CD8-positive, alpha-beta memory T cell (primary cell): ENCODE measurements at regions not wholly inside any gene's neighbourhood (a gene's known extent, or its start where the extent isn't known, plus 50 kb on each side); places are given as distances from the start of the nearest gene placed in this dataset.

Experiments used
- CTCF ChIA-PET: fragments of 350-600 bp; sonication (Branson Sonifier 250); formaldehyde crosslinking; loops from one replicate; lab custom pipeline; 2021; ENCODE audit warnings: antibody characterized with exemption; lab: Charles Lee
- POLR2A ChIA-PET: fragments of 350-600 bp; sonication (Branson Sonifier 250); formaldehyde crosslinking; loops from one replicate; lab custom pipeline; 2021; ENCODE audit warnings: antibody characterized with exemption; lab: Charles Lee
- DNase-seq, 5 donors: peaks; one replicate each; pipeline versions ENCODE4 v3.0.0 to v3.0.0-alpha.2; 2020 to 2022; ENCODE audit warnings: mixed read lengths in 1 of 5
- H3K27ac ChIP-seq: one replicate; pipeline ENCODE4 v1.7.0; 2013; ENCODE audit warnings: low read depth, mild to moderate bottlenecking, low read length, moderate library complexity
- H3K27me3 ChIP-seq: 2 replicates; pipeline ENCODE4 v1.7.0; 2013; ENCODE audit warnings: low read length, mild to moderate bottlenecking; ENCODE audit not compliant: insufficient read depth, poor library complexity, severe bottlenecking
- H3K36me3 ChIP-seq: 2 replicates; pipeline ENCODE4 v1.7.0; 2013; ENCODE audit warnings: mild to moderate bottlenecking, low read length, moderate library complexity; ENCODE audit not compliant: insufficient read depth
- H3K4me1 ChIP-seq: 2 replicates; pipeline ENCODE4 v1.7.0; 2013; ENCODE audit warnings: mild to moderate bottlenecking, low read length, moderate library complexity; ENCODE audit not compliant: insufficient read depth
- H3K4me3 ChIP-seq: 2 replicates; pipeline ENCODE4 v1.7.0; 2013; ENCODE audit warnings: mild to moderate bottlenecking, low read length
- H3K9me3 ChIP-seq: 2 replicates; pipeline ENCODE4 v1.7.0; 2013; ENCODE audit warnings: mild to moderate bottlenecking, low read length
- H3K27ac Mint-ChIP-seq, 8 donors: one replicate each; pipeline ENCODE4 v1.8.0; 2020 to 2021; ENCODE audit warnings: mixed read lengths in 8 of 8, mild to moderate bottlenecking in 6 of 8, inconsistent platforms in 3 of 8, moderate library complexity in 3 of 8
- H3K27me3 Mint-ChIP-seq, 2 donors: one replicate each; pipeline ENCODE4 v1.8.0; 2020 to 2021; ENCODE audit warnings: mixed read lengths in 2 of 2, mild to moderate bottlenecking in 1 of 2, moderate library complexity in 1 of 2
- H3K36me3 Mint-ChIP-seq, 3 donors: one replicate each; pipeline ENCODE4 v1.8.0; 2020 to 2021; ENCODE audit warnings: mixed read lengths in 3 of 3, inconsistent platforms in 1 of 3, mild to moderate bottlenecking in 1 of 3
- H3K4me1 Mint-ChIP-seq, 3 donors: one replicate each; pipeline ENCODE4 v1.8.0; 2020 to 2021; ENCODE audit warnings: mixed read lengths in 3 of 3, inconsistent platforms in 1 of 3, mild to moderate bottlenecking in 1 of 3
- H3K4me3 Mint-ChIP-seq, 7 donors: one replicate each; pipeline ENCODE4 v1.8.0; 2020 to 2021; ENCODE audit warnings: mixed read lengths in 7 of 7, mild to moderate bottlenecking in 6 of 7, moderate library complexity in 4 of 7, inconsistent platforms in 2 of 7
- H3K9me3 Mint-ChIP-seq, 5 donors: one replicate each; pipeline ENCODE4 v1.8.0; 2020 to 2022; ENCODE audit warnings: mixed read lengths in 5 of 5, mild to moderate bottlenecking in 3 of 5, moderate library complexity in 2 of 5, inconsistent platforms in 1 of 5

DNA sequence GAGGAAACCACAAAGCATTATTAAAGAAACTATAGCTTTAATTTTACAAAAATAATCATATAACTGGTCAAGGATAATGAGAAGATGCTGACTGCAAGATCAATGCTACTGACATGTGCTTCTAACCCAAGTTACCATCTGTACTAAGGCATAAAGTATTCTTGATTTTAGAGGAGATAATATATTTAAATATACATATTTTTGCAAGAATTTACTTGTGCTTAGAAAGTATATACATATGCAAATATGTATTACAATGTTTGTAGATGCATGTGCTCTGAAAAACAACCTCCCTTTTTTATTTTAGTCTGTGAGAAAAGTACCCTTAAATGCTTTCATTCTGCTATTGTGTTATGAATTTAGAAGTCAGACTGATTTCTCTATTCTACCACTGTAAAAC, 740.7 kb upstream of the SLIT2 start:
- no peaks in the 10 kb centered on the region for H3K27me3 ChIP-seq
- peaks cover 1 to 22% (median 5%) of the 10 kb centered on the region in 5 donors for H3K9me3 Mint-ChIP-seq
- H3K4me1 ChIP-seq: no peaks in the 10 kb centered on the region
- H3K4me3 ChIP-seq: no peak overlapping the region
- H3K27ac ChIP-seq: no peak overlapping the region
- H3K27me3 Mint-ChIP-seq: no peaks in the 10 kb centered on the region
- H3K27ac Mint-ChIP-seq: no peak overlapping the region
- H3K9me3 ChIP-seq: no peaks in the 10 kb centered on the region
- H3K4me1 Mint-ChIP-seq: no peaks in the 10 kb centered on the region
- H3K36me3 ChIP-seq: no peaks in the 10 kb centered on the region
- no peak overlapping the region for H3K4me3 Mint-ChIP-seq
- no peaks in the 10 kb centered on the region for H3K36me3 Mint-ChIP-seq
- ChIA-PET POLR2A (no interaction called here), CTCF (no interaction called here)
- DNase-seq: no peak

- H3K27ac Mint-ChIP-seq: no peak overlapping the region
- peaks cover 2 to 22% (median 5%) of the 10 kb centered on the region in 5 donors for H3K9me3 Mint-ChIP-seq
- Histone ChIP-seq H3K27me3 (no peaks in the 10 kb centered on the region), H3K4me1 (no peaks in the 10 kb centered on the region), H3K4me3 (no peak overlapping the region), H3K27ac (no peak overlapping the region), H3K36me3 (no peaks in the 10 kb centered on the region), H3K9me3 (no peaks in the 10 kb centered on the region)
- H3K27me3 Mint-ChIP-seq: no peaks in the 10 kb centered on the region
- no peak overlapping the region for H3K4me3 Mint-ChIP-seq
- no peaks in the 10 kb centered on the region for H3K36me3 Mint-ChIP-seq
- CTCF ChIA-PET: no interaction called here
- POLR2A ChIA-PET: no interaction called here
- DNase-seq: no peak
- no peaks in the 10 kb centered on the region for H3K4me1 Mint-ChIP-seq
These were observed 743.3 kb upstream of the SLIT2 start for GRCh38 chr4:19508442-19508841.

- Histone ChIP-seq H3K9me3 (no peaks in the 10 kb centered on the region), H3K36me3 (no peaks in the 10 kb centered on the region), H3K4me1 (no peaks in the 10 kb centered on the region), H3K4me3 (no peak overlapping the region), H3K27ac (no peak overlapping the region), H3K27me3 (no peaks in the 10 kb centered on the region)
- POLR2A ChIA-PET: no interaction called here
- peaks cover 4 to 29% (median 21%) of the 10 kb centered on the region in 5 donors for H3K9me3 Mint-ChIP-seq
- no peak overlapping the region for H3K4me3 Mint-ChIP-seq
- H3K27ac Mint-ChIP-seq: no peak overlapping the region
- no peak for DNase-seq
- CTCF ChIA-PET: no interaction called here
- H3K36me3 Mint-ChIP-seq: no peaks in the 10 kb centered on the region
- no peaks in the 10 kb centered on the region for H3K4me1 Mint-ChIP-seq
- H3K27me3 Mint-ChIP-seq: no peaks in the 10 kb centered on the region
These were observed 754.0 kb upstream of the SLIT2 start for GRCh38 chr4:19497705-19498104.

GRCh38 chr4:19496756-19497155, 754.9 kb upstream of the SLIT2 start:
- Histone ChIP-seq H3K4me3 (no peak overlapping the region), H3K27me3 (no peaks in the 10 kb centered on the region), H3K36me3 (no peaks in the 10 kb centered on the region), H3K27ac (no peak overlapping the region), H3K4me1 (no peaks in the 10 kb centered on the region), H3K9me3 (no peaks in the 10 kb centered on the region)
- Mint-ChIP-seq H3K4me1 (no peaks in the 10 kb centered on the region), H3K4me3 (no peak overlapping the region), H3K27me3 (no peaks in the 10 kb centered on the region), H3K27ac (no peak overlapping the region), H3K9me3 (peaks cover 4 to 29% (median 16%) of the 10 kb centered on the region in 5 donors), H3K36me3 (no peaks in the 10 kb centered on the region)
- DNase-seq: no peak
- POLR2A ChIA-PET: no interaction called here
- CTCF ChIA-PET: no interaction called here

- ChIA-PET CTCF (no interaction called here), POLR2A (no interaction called here)
- no peaks in the 10 kb centered on the region for H3K9me3 ChIP-seq
- no peak overlapping the region for H3K27ac Mint-ChIP-seq
- H3K4me1 Mint-ChIP-seq: no peaks in the 10 kb centered on the region
- no peaks in the 10 kb centered on the region for H3K27me3 ChIP-seq
- no peaks in the 10 kb centered on the region for H3K36me3 ChIP-seq
- no peak overlapping the region for H3K27ac ChIP-seq
- H3K4me3 Mint-ChIP-seq: no peak overlapping the region
- H3K36me3 Mint-ChIP-seq: no peaks in the 10 kb centered on the region
- H3K4me1 ChIP-seq: no peaks in the 10 kb centered on the region
- no peak overlapping the region for H3K4me3 ChIP-seq
- no peak for DNase-seq
- no peaks in the 10 kb centered on the region for H3K27me3 Mint-ChIP-seq
- H3K9me3 Mint-ChIP-seq: peaks cover 4 to 33% (median 16%) of the 10 kb centered on the region in 5 donors
These were observed 756.7 kb upstream of the SLIT2 start for GRCh38 chr4:19494961-19495360.

DNA sequence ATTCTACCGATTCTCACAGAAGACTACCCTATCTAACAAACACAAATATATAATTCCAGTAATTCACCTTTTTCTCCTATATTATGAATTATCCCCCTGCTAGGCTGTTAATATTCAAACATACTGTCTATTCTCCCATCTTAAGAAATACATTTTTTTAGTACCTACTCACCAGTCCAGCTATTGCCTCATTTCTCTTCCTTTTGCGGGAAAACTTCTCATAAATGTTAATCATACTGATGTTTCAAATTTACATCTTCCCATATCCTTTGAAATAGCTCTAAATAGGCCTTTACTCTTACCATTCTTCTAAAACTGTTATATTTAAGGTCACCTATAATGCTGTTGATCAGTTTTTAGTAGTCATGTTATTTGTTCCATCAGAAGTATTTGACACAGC, 759.1 kb upstream of the SLIT2 start:
- Histone ChIP-seq H3K4me1 (no peaks in the 10 kb centered on the region), H3K9me3 (no peaks in the 10 kb centered on the region), H3K27me3 (no peaks in the 10 kb centered on the region), H3K4me3 (no peak overlapping the region), H3K27ac (no peak overlapping the region), H3K36me3 (no peaks in the 10 kb centered on the region)
- Mint-ChIP-seq H3K27ac (no peak overlapping the region), H3K36me3 (no peaks in the 10 kb centered on the region), H3K9me3 (peaks cover 4 to 28% (median 16%) of the 10 kb centered on the region in 5 donors), H3K4me3 (no peak overlapping the region), H3K4me1 (no peaks in the 10 kb centered on the region), H3K27me3 (no peaks in the 10 kb centered on the region)
- CTCF ChIA-PET: no interaction called here
- no peak for DNase-seq
- POLR2A ChIA-PET: no interaction called here

DNA sequence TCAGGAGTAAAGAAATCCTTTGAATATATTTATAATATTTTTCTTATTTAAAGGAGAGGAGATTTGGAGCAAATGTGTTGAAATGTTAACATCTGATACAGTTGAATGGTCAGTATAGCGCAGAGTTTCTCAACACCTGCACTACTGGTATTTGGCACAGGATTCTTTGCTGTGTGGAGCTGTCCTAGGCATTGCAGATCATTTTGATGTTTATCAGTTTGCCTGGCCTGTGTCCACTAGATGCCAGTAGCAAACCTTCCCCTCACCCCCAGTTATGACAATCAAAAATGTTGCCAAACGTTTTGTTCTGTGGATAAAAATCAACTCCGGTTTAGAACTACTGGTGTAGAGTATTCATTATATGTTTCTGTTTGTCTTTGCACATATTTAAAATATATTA, 765.3 kb upstream of the SLIT2 start:
- Histone ChIP-seq H3K36me3 (no peaks in the 10 kb centered on the region), H3K27me3 (no peaks in the 10 kb centered on the region), H3K27ac (no peak overlapping the region), H3K4me1 (no peaks in the 10 kb centered on the region), H3K4me3 (no peak overlapping the region), H3K9me3 (no peaks in the 10 kb centered on the region)
- H3K4me1 Mint-ChIP-seq: no peaks in the 10 kb centered on the region
- CTCF ChIA-PET: no interaction called here
- H3K36me3 Mint-ChIP-seq: no peaks in the 10 kb centered on the region
- DNase-seq: no peak
- POLR2A ChIA-PET: no interaction called here
- no peaks in the 10 kb centered on the region for H3K27me3 Mint-ChIP-seq
- H3K27ac Mint-ChIP-seq: no peak overlapping the region
- no peak overlapping the region for H3K4me3 Mint-ChIP-seq
- H3K9me3 Mint-ChIP-seq: peaks cover 1 to 9% (median 4%) of the 10 kb centered on the region in 5 donors

- H3K4me3 ChIP-seq: no peak overlapping the region
- H3K36me3 ChIP-seq: no peaks in the 10 kb centered on the region
- DNase-seq: no peak
- CTCF ChIA-PET: no interaction called here
- no peak overlapping the region for H3K4me3 Mint-ChIP-seq
- H3K27ac ChIP-seq: no peak overlapping the region
- H3K4me1 ChIP-seq: no peaks in the 10 kb centered on the region
- no peaks in the 10 kb centered on the region for H3K27me3 ChIP-seq
- no peaks in the 10 kb centered on the region for H3K36me3 Mint-ChIP-seq
- peaks cover under 1 to 13% (median 5%) of the 10 kb centered on the region in 5 donors for H3K9me3 Mint-ChIP-seq
- H3K27ac Mint-ChIP-seq: no peak overlapping the region
- no peaks in the 10 kb centered on the region for H3K4me1 Mint-ChIP-seq
- H3K27me3 Mint-ChIP-seq: no peaks in the 10 kb centered on the region
- POLR2A ChIA-PET: no interaction called here
- no peaks in the 10 kb centered on the region for H3K9me3 ChIP-seq
These were observed 772.9 kb upstream of the SLIT2 start for GRCh38 chr4:19478791-19479190.

DNA sequence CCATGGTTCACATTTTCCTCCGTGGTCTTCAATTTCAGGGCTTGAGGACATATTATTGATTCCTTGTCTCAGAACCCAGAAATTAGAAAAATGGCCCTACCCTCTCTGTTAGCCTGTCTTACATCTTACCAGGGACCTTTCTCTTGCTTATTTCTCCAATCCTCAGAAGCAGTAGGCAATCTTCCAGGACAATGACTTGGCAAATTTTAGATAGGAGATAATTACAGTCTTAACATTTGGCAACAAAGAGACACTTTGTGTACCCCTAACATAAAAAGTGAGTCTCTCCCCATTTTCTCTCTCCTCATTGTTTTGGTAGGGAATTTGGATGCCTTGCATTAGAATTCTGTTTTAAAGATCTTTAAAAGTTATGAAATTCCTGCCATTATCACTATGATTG, 778.1 kb upstream of the SLIT2 start:
- H3K4me3 Mint-ChIP-seq: no peak overlapping the region
- H3K4me1 ChIP-seq: no peaks in the 10 kb centered on the region
- no peak for DNase-seq
- H3K4me1 Mint-ChIP-seq: no peaks in the 10 kb centered on the region
- POLR2A ChIA-PET: no interaction called here
- no peaks in the 10 kb centered on the region for H3K27me3 Mint-ChIP-seq
- no peaks in the 10 kb centered on the region for H3K36me3 Mint-ChIP-seq
- no peak overlapping the region for H3K27ac Mint-ChIP-seq
- no peaks in the 10 kb centered on the region for H3K9me3 ChIP-seq
- H3K4me3 ChIP-seq: no peak overlapping the region
- CTCF ChIA-PET: no interaction called here
- H3K36me3 ChIP-seq: no peaks in the 10 kb centered on the region
- H3K27me3 ChIP-seq: no peaks in the 10 kb centered on the region
- no peak overlapping the region for H3K27ac ChIP-seq
- peaks cover 7 to 34% (median 19%) of the 10 kb centered on the region in 5 donors for H3K9me3 Mint-ChIP-seq
